K562 (cell line): ENCODE measurements at regions not wholly inside any gene's neighbourhood (a gene's known extent, or its start where the extent isn't known, plus 50 kb on each side); places are given as distances from the start of the nearest gene placed in this dataset.

Experiments used
- ATF2 ChIP-seq: sonication (generic); formaldehyde crosslinking; IDR thresholded peaks from 2 replicates; pipeline ENCODE4 v1.8.1; 2022; ENCODE audit warnings: missing genetic modification reagents
- BCLAF1 ChIP-seq, 2 experiments: fragments of 450-650 bp in 1 of 2; IDR thresholded peaks; 2 replicates each; pipeline ENCODE4 v1.6.1; 2011 to 2017; ENCODE audit warnings: low read depth in 2 of 2, antibody characterized with exemption in 1 of 2, borderline replicate concordance in 1 of 2, low read length in 1 of 2, mild to moderate bottlenecking in 1 of 2, mixed read lengths in 1 of 2; ENCODE audit not compliant: control insufficient read depth in 1 of 2
- ELK3 ChIP-seq: fragments of 450-650 bp; formaldehyde crosslinking; IDR thresholded peaks from 2 replicates; pipeline ENCODE4 v1.4.0; 2020; ENCODE audit warnings: mild to moderate bottlenecking
- FUS ChIP-seq: fragments of 200-400 bp; formaldehyde crosslinking; optimal IDR thresholded peaks from 2 replicates; pipeline ENCODE3; 2017; ENCODE audit warnings: low read depth, low read length
- GTF2F1 ChIP-seq: IDR thresholded peaks from 2 replicates; pipeline ENCODE4 v1.6.1; 2011; ENCODE audit warnings: low read depth, low read length, improper control_type of control experiment
- HES1 ChIP-seq: fragments of 450-650 bp; IDR thresholded peaks from 2 replicates; pipeline ENCODE4 v1.6.1; 2016; ENCODE audit warnings: low read depth, mild to moderate bottlenecking, moderate library complexity
- HSF4 ChIP-seq: fragments of 250-450 bp; sonication (Bioruptor Pico); IDR thresholded peaks from 2 replicates; pipeline ENCODE4 v2.1.2; 2022; ENCODE audit warnings: mild to moderate bottlenecking, moderate library complexity, borderline replicate concordance
- KLF13 ChIP-seq: fragments of 450-650 bp; IDR thresholded peaks from 2 replicates; pipeline ENCODE4 v1.6.1; 2016; ENCODE audit warnings: missing genetic modification characterization, low read depth, mild to moderate bottlenecking, missing compliant biosample characterization, moderate library complexity, borderline replicate concordance
- MYNN ChIP-seq, 2 experiments: sonication (generic); formaldehyde crosslinking in 1 of 2; IDR thresholded peaks; 2 replicates each; pipeline versions ENCODE4 v1.5.0 to v1.6.1; 2016 to 2020; ENCODE audit warnings: antibody characterized with exemption in 1 of 2, missing genetic modification reagents in 1 of 2
- POLR3A ChIP-seq: IDR thresholded peaks from 2 replicates; pipeline ENCODE4 v1.6.1; 2011; ENCODE audit warnings: borderline replicate concordance, mild to moderate bottlenecking, moderate library complexity; ENCODE audit not compliant: insufficient read length, insufficient read depth; ENCODE audit errors: extremely low read depth
- PURB ChIP-seq: sonication (generic); formaldehyde crosslinking; IDR thresholded peaks from 2 replicates; pipeline ENCODE4 v1.9.0; 2021; ENCODE audit warnings: low read depth, mild to moderate bottlenecking, missing genetic modification reagents
- RCOR1 ChIP-seq, 2 experiments: IDR thresholded peaks; 2 replicates each; pipeline ENCODE4 v1.6.1; 2012; ENCODE audit warnings: low read depth in 2 of 2, low read length in 2 of 2, borderline replicate concordance in 1 of 2, improper control_type of control experiment in 1 of 2
- SMAD2 ChIP-seq: fragments of 150-350 bp; IDR thresholded peaks from 2 replicates; pipeline ENCODE4 v1.6.1; 2014; ENCODE audit warnings: low read depth, mild to moderate bottlenecking, low read length
- TCF3 ChIP-seq: sonication (generic); formaldehyde crosslinking; IDR thresholded peaks from 2 replicates; pipeline ENCODE4 v1.4.0; 2020; ENCODE audit warnings: mild to moderate bottlenecking, missing genetic modification reagents
- ZKSCAN1 ChIP-seq: fragments of 150-350 bp; IDR thresholded peaks from 2 replicates; pipeline ENCODE4 v1.6.1; 2016; ENCODE audit warnings: low read depth, low read length
- ZNF175 ChIP-seq: fragments of 200-800 bp; sonication (Bioruptor generic); IDR thresholded peaks from 2 replicates; pipeline ENCODE4 v1.6.1; 2016; ENCODE audit warnings: low read depth, mild to moderate bottlenecking, missing genetic modification characterization, missing compliant biosample characterization
- ZNF609 ChIP-seq: sonication (generic); formaldehyde crosslinking; IDR thresholded peaks from 2 replicates; pipeline ENCODE4 v1.8.1; 2023; ENCODE audit warnings: missing genetic modification reagents, mild to moderate bottlenecking, borderline replicate concordance

- TF ChIP-seq RCOR1 (IDR thresholded peaks at IDR 0.05; ENCODE audit: borderline replicate concordance in 1 of 2, low read depth in 2 of 2, low read length in 2 of 2) (peak in 1 of 2 experiments; percentile 88; a peak in 2 of 4 replicates), MYNN (IDR thresholded peaks at IDR 0.05) (no peak), MYNN (CRISPR knock-in tag; IDR thresholded peaks at IDR 0.05) (no peak), KLF13 (no peak), ZNF175 (CRISPR knock-in tag) (no peak), GTF2F1 (no peak), HES1 (no peak), FUS (no peak), SMAD2 (no peak), TCF3 (CRISPR knock-in tag) (peak; percentile 95), PURB (CRISPR knock-in tag) (no peak), BCLAF1 (IDR thresholded peaks at IDR 0.05; ENCODE audit: borderline replicate concordance in 1 of 2, control insufficient read depth in 1 of 2, low read depth in 2 of 2, low read length in 1 of 2) (no peak), ZNF609 (no peak), ZKSCAN1 (no peak), ELK3 (CRISPR knock-in tag) (no peak), ATF2 (CRISPR knock-in tag) (no peak), POLR3A (no peak), HSF4 (CRISPR knock-in tag) (no peak)
Observed at GRCh38 chr2:58688813-58689212, 447.7 kb upstream of the FANCL start (continued).
